Ishikawa (cell line): ENCODE measurements at regions not wholly inside any gene's neighbourhood (a gene's known extent, or its start where the extent isn't known, plus 50 kb on each side); places are given as distances from the start of the nearest gene placed in this dataset.
A peak's percentile ranks its signal among the peaks of the same experiment; 100 is the strongest.

Source experiments
- CEBPB ChIP-seq: IDR thresholded peaks from 2 replicates; pipeline ENCODE4 v1.6.1; 2012
- CREB1 ChIP-seq: IDR thresholded peaks from 2 replicates; pipeline ENCODE4 v1.6.1; 2012; ENCODE audit warnings: low read depth
- EGR1 ChIP-seq: IDR thresholded peaks from 2 replicates; pipeline ENCODE4 v1.6.1; 2012
- EP300 ChIP-seq: IDR thresholded peaks from 2 replicates; pipeline ENCODE4 v1.6.1; 2012; ENCODE audit warnings: borderline replicate concordance
- FOXM1 ChIP-seq: IDR thresholded peaks from 2 replicates; pipeline ENCODE4 v1.6.1; 2012; ENCODE audit warnings: low read depth, borderline replicate concordance
- MAX ChIP-seq: IDR thresholded peaks from 2 replicates; pipeline ENCODE4 v1.6.1; 2012
- NFIC ChIP-seq: IDR thresholded peaks from 2 replicates; pipeline ENCODE4 v1.6.1; 2012
- RAD21 ChIP-seq: IDR thresholded peaks from 2 replicates; pipeline ENCODE4 v1.6.1; 2012; ENCODE audit warnings: low read depth
- REST ChIP-seq: IDR thresholded peaks from 2 replicates; pipeline ENCODE4 v1.6.1; 2012; ENCODE audit warnings: low read depth, mild to moderate bottlenecking
- TAF1 ChIP-seq: IDR thresholded peaks from 2 replicates; pipeline ENCODE4 v1.6.1; 2012; ENCODE audit warnings: low read depth, mild to moderate bottlenecking
- TCF12 ChIP-seq: IDR thresholded peaks from 2 replicates; pipeline ENCODE4 v1.6.1; 2012; ENCODE audit warnings: low read depth
- TEAD4 ChIP-seq: IDR thresholded peaks from 2 replicates; pipeline ENCODE4 v1.6.1; 2012
- USF1 ChIP-seq: IDR thresholded peaks from 2 replicates; pipeline ENCODE4 v1.6.1; 2012
- YY1 ChIP-seq: IDR thresholded peaks from 2 replicates; pipeline ENCODE4 v1.6.1; 2012; ENCODE audit warnings: low read depth
- ZBTB7A ChIP-seq: IDR thresholded peaks from 2 replicates; pipeline ENCODE4 v1.6.1; 2012; ENCODE audit warnings: low read depth

- TF ChIP-seq TAF1 (no peak), RAD21 (no peak), NFIC (no peak), TEAD4 (no peak), TCF12 (no peak), USF1 (no peak), YY1 (no peak)
Measured at GRCh38 chr18:57916684-57917083, 113.6 kb upstream of the ATP8B1 start.

- TF ChIP-seq CREB1 (no peak), TEAD4 (no peak), USF1 (no peak), ZBTB7A (no peak), REST (no peak)
Measured at GRCh38 chr18:57915865-57916582, 112.9 kb upstream of the ATP8B1 start.

- TF ChIP-seq EP300 (no peak), CEBPB (no peak), USF1 (no peak), YY1 (no peak)
Measured at GRCh38 chr18:57915248-57915647, 112.1 kb upstream of the ATP8B1 start.

- no peak for TF ChIP-seq NFIC
- TF ChIP-seq TCF12, result no peak
- TF ChIP-seq FOXM1, result no peak
- no peak for TF ChIP-seq USF1
- TF ChIP-seq YY1, result no peak
- no peak for TF ChIP-seq MAX
- no peak for TF ChIP-seq EP300
- TF ChIP-seq CEBPB, result no peak
- no peak for TF ChIP-seq TEAD4
- TF ChIP-seq CREB1, result no peak
- no peak for TF ChIP-seq TAF1
- no peak for TF ChIP-seq REST
Measured at GRCh38 chr18:57913686-57914085, 110.6 kb upstream of the ATP8B1 start.

GRCh38 chr18:57910817-57911216 is 107.7 kb upstream of the ATP8B1 start:
- TF ChIP-seq RAD21 (peak; percentile 20; the same call in 1 of the 2 replicates), MAX (no peak)

- no peak for TF ChIP-seq TCF12
- TF ChIP-seq REST, result no peak
- no peak for TF ChIP-seq MAX
- TF ChIP-seq FOXM1, result no peak
- TF ChIP-seq EP300, result no peak
- TF ChIP-seq RAD21, result no peak
- TF ChIP-seq YY1, result no peak
- no peak for TF ChIP-seq EGR1
- no peak for TF ChIP-seq NFIC
Measured at GRCh38 chr18:57910134-57910533, 107.0 kb upstream of the ATP8B1 start.
